ENCODE measurements at regions not wholly inside any gene's neighbourhood (a gene's known extent, or its start where the extent isn't known, plus 50 kb on each side); places are given as distances from the start of the nearest gene placed in this dataset.

GRCh38 chr3:74027121-74027520 is 402.4 kb upstream of the PDZRN3 start:
- no peak for DNase-seq (ENCODE audit: low read depth)
- H3K4me3 ChIP-seq (ENCODE audit: low read depth, low read length), result no peak overlapping the region
- TF ChIP-seq CTCF (IDR thresholded peaks at IDR 0.05; ENCODE audit: insufficient read depth, low read depth, low read length, missing control alignments), result no peak

GRCh38 chr3:74023395-74023794 is 398.7 kb upstream of the PDZRN3 start:
- H3K4me3 ChIP-seq (ENCODE audit: low read depth, low read length), result no peak overlapping the region
- no peak for TF ChIP-seq CTCF (IDR thresholded peaks at IDR 0.05; ENCODE audit: insufficient read depth, low read depth, low read length, missing control alignments)
- DNase-seq (ENCODE audit: low read depth), result no peak

GRCh38 chr3:74021449-74021848 is 396.7 kb upstream of the PDZRN3 start:
- H3K4me3 ChIP-seq (ENCODE audit: low read depth, low read length), result no peak overlapping the region
- no peak for TF ChIP-seq CTCF (IDR thresholded peaks at IDR 0.05; ENCODE audit: insufficient read depth, low read depth, low read length, missing control alignments)
- DNase-seq (ENCODE audit: low read depth), result no peak

GRCh38 chr3:74009961-74010844 is 385.5 kb upstream of the PDZRN3 start:
- no peak overlapping the region for H3K4me3 ChIP-seq (ENCODE audit: low read depth, low read length)
- TF ChIP-seq CTCF (IDR thresholded peaks at IDR 0.05; ENCODE audit: insufficient read depth, low read depth, low read length, missing control alignments), result no peak
- peak; percentile 2 for DNase-seq (ENCODE audit: low read depth)

GRCh38 chr3:74004386-74004785 is 379.6 kb upstream of the PDZRN3 start:
- no peak overlapping the region for H3K4me3 ChIP-seq (ENCODE audit: low read depth, low read length)
- no peak for TF ChIP-seq CTCF (IDR thresholded peaks at IDR 0.05; ENCODE audit: insufficient read depth, low read depth, low read length, missing control alignments)

GRCh38 chr3:74003734-74004133 is 379.0 kb upstream of the PDZRN3 start:
- TF ChIP-seq CTCF (IDR thresholded peaks at IDR 0.05; ENCODE audit: insufficient read depth, low read depth, low read length, missing control alignments), result no peak
- no peak overlapping the region for H3K4me3 ChIP-seq (ENCODE audit: low read depth, low read length)
- no peak for DNase-seq (ENCODE audit: low read depth)

More at GRCh38 chr3:74004386-74004785, 379.6 kb upstream of the PDZRN3 start:
- no peak for DNase-seq (ENCODE audit: low read depth)

- TF ChIP-seq CTCF (IDR thresholded peaks at IDR 0.05; ENCODE audit: insufficient read depth, low read depth, low read length, missing control alignments), result no peak
- H3K4me3 ChIP-seq (ENCODE audit: low read depth, low read length), result no peak overlapping the region
- DNase-seq (ENCODE audit: low read depth), result no peak
These were observed 376.7 kb upstream of the PDZRN3 start for GRCh38 chr3:74001436-74001835.
